Astrocyte of the spinal cord (primary cell): ENCODE measurements at regions not wholly inside any gene's neighbourhood (a gene's known extent, or its start where the extent isn't known, plus 50 kb on each side); places are given as distances from the start of the nearest gene placed in this dataset.

ENCODE experiments used
- DNase-seq: peaks from one replicate; pipeline ENCODE4 v3.0.0; 2011; ENCODE audit warnings: low read depth, low spot score
- H3K4me3 ChIP-seq: 2 replicates; pipeline ENCODE4 v1.5.1; 2011; ENCODE audit warnings: low read depth, mild to moderate bottlenecking, low read length, moderate library complexity
- CTCF ChIP-seq: IDR thresholded peaks from 2 replicates; pipeline ENCODE4 v1.5.1; 2012; ENCODE audit warnings: low read depth, mild to moderate bottlenecking, low read length, inconsistent platforms
- in situ Hi-C: cut with HindIII; loops from 2 replicates; pipeline ENCODE4 v1.10.0; 2017; ENCODE audit warnings: low sequenced_read_pairs

GRCh38 chr12:60072911-60073310 lies 477.1 kb downstream of the SLC16A7 start:
- peak; percentile 54 for DNase-seq
- no peak for TF ChIP-seq CTCF
- H3K4me3 ChIP-seq, result no peak overlapping the region
- in situ Hi-C loops, result no loop called here

- no peak for DNase-seq
- in situ Hi-C loops, result no loop called here
- H3K4me3 ChIP-seq, result no peak overlapping the region
- no peak for TF ChIP-seq CTCF
Observed at GRCh38 chr12:60075091-60075490, 479.3 kb downstream of the SLC16A7 start.

- in situ Hi-C loops, result no loop called here
- no peak for DNase-seq
- TF ChIP-seq CTCF, result no peak
- H3K4me3 ChIP-seq, result no peak overlapping the region
Observed at GRCh38 chr12:60078026-60078425, 482.2 kb downstream of the SLC16A7 start.

GRCh38 chr12:60093428-60093827 lies 497.6 kb downstream of the SLC16A7 start:
- in situ Hi-C loops, result no loop called here
- no peak for TF ChIP-seq CTCF
- DNase-seq, result no peak
- H3K4me3 ChIP-seq, result no peak overlapping the region

- no peak for TF ChIP-seq CTCF
- no peak for DNase-seq
- H3K4me3 ChIP-seq, result no peak overlapping the region
- in situ Hi-C loops, result no loop called here
Observed at GRCh38 chr12:60094436-60094835, 498.6 kb downstream of the SLC16A7 start.

GRCh38 chr12:60096727-60097126 lies 500.9 kb downstream of the SLC16A7 start:
- no peak for TF ChIP-seq CTCF
- no peak for DNase-seq
- in situ Hi-C loops, result no loop called here
- no peak overlapping the region for H3K4me3 ChIP-seq

- no peak for TF ChIP-seq CTCF
- peak; percentile 9 for DNase-seq
- H3K4me3 ChIP-seq, result no peak overlapping the region
- in situ Hi-C loops, result no loop called here
Observed at GRCh38 chr12:60100160-60100559, 504.3 kb downstream of the SLC16A7 start.
